K562 (cell line): ENCODE measurements at regions not wholly inside any gene's neighbourhood (a gene's known extent, or its start where the extent isn't known, plus 50 kb on each side); places are given as distances from the start of the nearest gene placed in this dataset.

Experiments used
- ATAC-seq: fragments of 200-7000 bp; cut with Tn5 transposase; 3 replicates; pipeline ENCODE4 v1.9.1; 2020; ENCODE audit warnings: moderate library complexity
- BruUV-seq: library from RNA; stranded (reverse); fragments of 400-500 nt; replicated peaks from 2 replicates; lab custom pipeline; 2021; lab: Mats Ljungman, UMichigan
- CTCF ChIA-PET: fragments of 300-600 bp; formaldehyde crosslinking; extraction: SDS; loops from one replicate; lab custom pipeline; 2021; ENCODE audit warnings: low intra/inter-chr PET ratio; lab: Yijun Ruan, JAX
- POLR2A ChIA-PET: fragments of 300-600, 350-650 bp; sonication (Branson Sonifier 250); formaldehyde crosslinking; extraction: SDS; loops from one replicate; lab custom pipeline; 2021; ENCODE audit warnings: antibody characterized with exemption, inconsistent platforms; lab: Yijun Ruan, JAX
- DNase-seq, 4 experiments: peaks; one replicate each; pipeline versions ENCODE4 v3.0.0 to v3.0.0-alpha.2; 2011 to 2018; ENCODE audit warnings: low spot score in 3 of 4, mixed read lengths in 3 of 4; ENCODE audit errors: extremely low read depth in 1 of 4
- FAIRE-seq: peaks from 2 replicates; lab custom pipeline; 2011; peaks lifted over from hg19 to GRCh38; lab: Jason Lieb, UNC
- H2AFZ ChIP-seq: 2 replicates; pipeline ENCODE4 v1.6.0; 2011; ENCODE audit warnings: low read depth, low read length, control low read depth, inconsistent platforms
- H3K27ac ChIP-seq: fragments of 200-600 bp; 3 replicates; pipeline ENCODE4 v1.8.0; 2011; ENCODE audit warnings: low read depth, mild to moderate bottlenecking, control low read depth, inconsistent platforms, low read length, moderate library complexity, mixed read lengths; ENCODE audit errors: extremely low read depth
- H3K27me3 ChIP-seq, 2 experiments: fragments of 300-600 bp in 1 of 2; 2 replicates in 1 of 2; 3 replicates in 1 of 2; pipeline versions ENCODE4 v1.6.0 to v1.8.0; 2011; ENCODE audit warnings: inconsistent platforms in 2 of 2, low read length in 2 of 2, mild to moderate bottlenecking in 1 of 2, mixed read lengths in 1 of 2, moderate library complexity in 1 of 2; ENCODE audit not compliant: control insufficient read depth in 2 of 2, insufficient read depth in 2 of 2
- H3K36me3 ChIP-seq: fragments of 300-600 bp; 3 replicates; pipeline ENCODE4 v1.8.0; 2011; ENCODE audit warnings: mild to moderate bottlenecking, low read length, inconsistent platforms; ENCODE audit not compliant: control insufficient read depth, insufficient read depth
- H3K4me1 ChIP-seq, 2 experiments: fragments of 200-600 bp in 1 of 2; replicated peaks in 1 of 2; 2 replicates in 1 of 2; 3 replicates in 1 of 2; pipeline versions ENCODE4 v1.5.1 to v1.8.0; 2011; ENCODE audit warnings: inconsistent platforms in 2 of 2, low read length in 2 of 2, mild to moderate bottlenecking in 1 of 2, mixed read lengths in 1 of 2, moderate library complexity in 1 of 2; ENCODE audit not compliant: control insufficient read depth in 2 of 2, insufficient read depth in 2 of 2
- H3K4me2 ChIP-seq: 2 replicates; pipeline ENCODE4 v1.6.1; 2011; ENCODE audit warnings: low read length, control low read depth, inconsistent platforms, mixed read lengths; ENCODE audit not compliant: insufficient read depth
- H3K4me3 ChIP-seq: fragments of 200-600 bp; sonication (generic), shearing (Covaris generic); 2 replicates; pipeline ENCODE4 v1.5.1; 2016; ENCODE audit warnings: control low read depth, inconsistent platforms
- H3K79me2 ChIP-seq: fragments of 200-600 bp; 3 replicates; pipeline ENCODE4 v1.8.0; 2011; ENCODE audit warnings: low read length, inconsistent platforms; ENCODE audit not compliant: control insufficient read depth, insufficient read depth
- H3K9ac ChIP-seq, 2 experiments: 2 replicates each; pipeline versions ENCODE4 v1.6.0 to v1.6.1; 2011; ENCODE audit warnings: low read depth in 2 of 2, low read length in 2 of 2, control low read depth in 1 of 2, inconsistent platforms in 1 of 2, mild to moderate bottlenecking in 1 of 2, mixed read lengths in 1 of 2; ENCODE audit not compliant: insufficient read depth in 1 of 2
- H3K9me1 ChIP-seq: one replicate; pipeline ENCODE4 v1.6.0; 2011; ENCODE audit warnings: inconsistent platforms, mild to moderate bottlenecking, low read length, moderate library complexity; ENCODE audit not compliant: control insufficient read depth, insufficient read depth
- H3K9me3 ChIP-seq: replicated peaks from 2 replicates; pipeline ENCODE4 v1.5.1; 2011; ENCODE audit warnings: low read depth, low read length, inconsistent platforms; ENCODE audit not compliant: control insufficient read depth, insufficient read depth
- H4K20me1 ChIP-seq: replicated peaks from 2 replicates; pipeline ENCODE4 v1.6.1; 2011; ENCODE audit warnings: low read length, inconsistent platforms, mixed read lengths; ENCODE audit not compliant: control insufficient read depth, insufficient read depth
- BRCA1 ChIP-seq, 2 experiments: fragments of 450-650 bp in 1 of 2; sonication (generic) in 1 of 2; formaldehyde crosslinking in 1 of 2; IDR thresholded peaks; 2 replicates each; pipeline versions ENCODE4 v1.5.0 to v1.6.1; 2017 to 2020; ENCODE audit warnings: mild to moderate bottlenecking in 1 of 2, missing genetic modification reagents in 1 of 2
- GATA2 ChIP-seq: sonication (generic); formaldehyde crosslinking; IDR thresholded peaks from 2 replicates; pipeline ENCODE4 v1.4.0; 2020; ENCODE audit warnings: mild to moderate bottlenecking, missing genetic modification reagents
- whole genome bisulfite sequencing: fragments of 100-300 bp; shearing (Covaris generic); methylation state at CpG from one replicate; pipeline ENCODE4 v1.1.6; 2016; ENCODE audit warnings: low coverage, mixed read lengths; ENCODE audit not compliant: insufficient coverage; ENCODE audit errors: missing lambda C conversion rate; 5-methylcytosine and 5-hydroxymethylcytosine counted together
- in situ Hi-C: fragments of 300-500 bp; cut with MboI; formaldehyde crosslinking; loops from 4 replicates; pipeline ENCODE4 v1.15.0; 2018; ENCODE audit warnings: inconsistent platforms, mixed read lengths
- intact Hi-C: fragments of 100-400 bp; cut with micrococcal nuclease; formaldehyde crosslinking; loops from 2 replicates; pipeline ENCODE4 v1.14.2; 2022
- TF ChIP-seq, protein P1 (sequence below): fragments of 250-450 bp; sonication (Bioruptor Pico); IDR thresholded peaks from 2 replicates; pipeline ENCODE4 v1.4.0; 2020; ENCODE audit warnings: mild to moderate bottlenecking, moderate library complexity
- TF ChIP-seq, protein P2 (sequence below): fragments of 450-650 bp; IDR thresholded peaks from 2 replicates; pipeline ENCODE4 v1.6.1; 2018; ENCODE audit warnings: mild to moderate bottlenecking, low read depth; ENCODE audit not compliant: partially characterized antibody
- TF ChIP-seq, protein P3 (sequence below): fragments of 450-650 bp; IDR thresholded peaks from 2 replicates; pipeline ENCODE4 v1.6.1; 2016; ENCODE audit warnings: borderline replicate concordance

DNA sequence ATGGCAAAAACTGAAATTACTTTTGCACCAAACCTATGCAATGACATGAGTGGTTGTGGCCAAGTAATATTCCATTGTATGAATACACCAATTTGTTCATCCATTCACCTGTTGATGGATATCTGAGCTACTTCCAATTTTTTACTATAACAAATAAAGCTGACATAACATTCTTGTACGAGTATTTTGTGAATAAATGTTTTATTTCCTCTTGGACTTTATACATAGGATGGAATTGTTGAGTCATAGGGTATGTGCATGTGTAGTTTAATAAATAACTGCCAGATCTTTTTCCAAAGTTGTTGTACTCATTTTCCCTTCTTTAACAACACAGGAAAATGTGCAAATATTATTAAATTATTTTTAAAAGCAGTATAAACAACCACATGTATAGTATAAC, 146.1 kb upstream of the ZNF462 start:
- no peak overlapping the region for H3K4me3 ChIP-seq
- no peak for TF ChIP-seq GATA2 (CRISPR knock-in tag)
- TF ChIP-seq, protein P1, sequence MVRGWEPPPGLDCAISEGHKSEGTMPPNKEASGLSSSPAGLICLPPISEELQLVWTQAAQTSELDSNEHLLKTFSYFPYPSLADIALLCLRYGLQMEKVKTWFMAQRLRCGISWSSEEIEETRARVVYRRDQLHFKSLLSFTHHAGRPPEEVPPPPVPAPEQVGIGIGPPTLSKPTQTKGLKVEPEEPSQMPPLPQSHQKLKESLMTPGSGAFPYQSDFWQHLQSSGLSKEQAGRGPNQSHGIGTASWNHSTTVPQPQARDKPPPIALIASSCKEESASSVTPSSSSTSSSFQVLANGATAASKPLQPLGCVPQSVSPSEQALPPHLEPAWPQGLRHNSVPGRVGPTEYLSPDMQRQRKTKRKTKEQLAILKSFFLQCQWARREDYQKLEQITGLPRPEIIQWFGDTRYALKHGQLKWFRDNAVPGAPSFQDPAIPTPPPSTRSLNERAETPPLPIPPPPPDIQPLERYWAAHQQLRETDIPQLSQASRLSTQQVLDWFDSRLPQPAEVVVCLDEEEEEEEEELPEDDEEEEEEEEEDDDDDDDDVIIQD (CRISPR knock-in tag) = no peak
- TF ChIP-seq, all 486 proteins: peak for 0
- Histone ChIP-seq H3K27ac (no peak overlapping the region), H4K20me1 (no peaks in the 10 kb centered on the region), H3K9me3 (no peaks in the 10 kb centered on the region), H3K79me2 (no peaks in the 10 kb centered on the region), H3K9ac (no peak overlapping the region), H3K27me3 (no peaks in the 10 kb centered on the region), H3K4me1 (no peaks in the 10 kb centered on the region), H2AFZ (no peak overlapping the region), H3K36me3 (no peaks in the 10 kb centered on the region), H3K4me2 (no peak overlapping the region), H3K9me1 (no peaks in the 10 kb centered on the region)
- BruUV-seq = no TSS peak
- 0% methylated on average over 1 of the region's 1 CpG for WGBS
- in situ Hi-C loops = no loop called here
- intact Hi-C loops = no loop called here
- FAIRE-seq = no peak
- ChIA-PET POLR2A (no interaction called here), CTCF (no interaction called here)
- DNase-seq = no peak
- ATAC-seq = no peak

DNA sequence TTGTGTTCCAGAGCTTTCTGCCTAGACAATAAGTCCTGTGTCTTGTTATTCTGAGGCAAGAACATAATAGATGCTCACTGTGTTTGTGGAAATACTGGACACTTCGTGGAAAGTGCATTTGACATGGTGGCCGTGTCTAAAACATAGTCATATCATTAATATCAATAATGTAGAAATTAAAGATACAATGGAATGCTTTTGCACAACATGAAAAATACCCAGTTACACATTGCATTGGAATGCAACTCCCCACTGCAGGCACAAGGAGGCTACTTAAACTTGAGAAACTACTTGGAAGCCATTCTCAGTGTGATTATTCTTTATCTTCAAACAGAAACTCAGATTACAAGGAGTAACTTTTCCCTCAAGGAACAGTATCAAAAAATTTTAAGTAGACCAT, 145.3 kb upstream of the ZNF462 start:
- Histone ChIP-seq H3K36me3 (no peaks in the 10 kb centered on the region), H3K9me1 (no peaks in the 10 kb centered on the region), H4K20me1 (no peaks in the 10 kb centered on the region), H3K4me2 (no peak overlapping the region), H3K79me2 (no peaks in the 10 kb centered on the region), H3K9ac (no peak overlapping the region), H3K4me1 (no peaks in the 10 kb centered on the region), H3K4me3 (no peak overlapping the region), H3K27ac (no peak overlapping the region), H2AFZ (no peak overlapping the region), H3K27me3 (no peaks in the 10 kb centered on the region), H3K9me3 (no peaks in the 10 kb centered on the region)
- no peak for FAIRE-seq
- ATAC-seq = no peak
- in situ Hi-C loops (no loop called here), intact Hi-C loops (no loop called here)
- no peak for DNase-seq
- WGBS = 0% methylated on average over 2 of the region's 2 CpGs
- no TSS peak for BruUV-seq
- ChIA-PET POLR2A (no interaction called here), CTCF (no interaction called here)
- TF ChIP-seq, protein P2, sequence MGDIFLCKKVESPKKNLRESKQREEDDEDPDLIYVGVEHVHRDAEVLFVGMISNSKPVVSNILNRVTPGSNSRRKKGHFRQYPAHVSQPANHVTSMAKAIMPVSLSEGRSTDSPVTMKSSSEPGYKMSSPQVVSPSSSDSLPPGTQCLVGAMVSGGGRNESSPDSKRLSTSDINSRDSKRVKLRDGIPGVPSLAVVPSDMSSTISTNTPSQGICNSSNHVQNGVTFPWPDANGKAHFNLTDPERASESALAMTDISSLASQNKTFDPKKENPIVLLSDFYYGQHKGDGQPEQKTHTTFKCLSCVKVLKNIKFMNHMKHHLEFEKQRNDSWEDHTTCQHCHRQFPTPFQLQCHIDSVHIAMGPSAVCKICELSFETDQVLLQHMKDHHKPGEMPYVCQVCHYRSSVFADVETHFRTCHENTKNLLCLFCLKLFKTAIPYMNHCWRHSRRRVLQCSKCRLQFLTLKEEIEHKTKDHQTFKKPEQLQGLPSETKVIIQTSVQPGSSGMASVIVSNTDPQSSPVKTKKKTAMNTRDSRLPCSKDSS = no peak
- TF ChIP-seq, protein P3, sequence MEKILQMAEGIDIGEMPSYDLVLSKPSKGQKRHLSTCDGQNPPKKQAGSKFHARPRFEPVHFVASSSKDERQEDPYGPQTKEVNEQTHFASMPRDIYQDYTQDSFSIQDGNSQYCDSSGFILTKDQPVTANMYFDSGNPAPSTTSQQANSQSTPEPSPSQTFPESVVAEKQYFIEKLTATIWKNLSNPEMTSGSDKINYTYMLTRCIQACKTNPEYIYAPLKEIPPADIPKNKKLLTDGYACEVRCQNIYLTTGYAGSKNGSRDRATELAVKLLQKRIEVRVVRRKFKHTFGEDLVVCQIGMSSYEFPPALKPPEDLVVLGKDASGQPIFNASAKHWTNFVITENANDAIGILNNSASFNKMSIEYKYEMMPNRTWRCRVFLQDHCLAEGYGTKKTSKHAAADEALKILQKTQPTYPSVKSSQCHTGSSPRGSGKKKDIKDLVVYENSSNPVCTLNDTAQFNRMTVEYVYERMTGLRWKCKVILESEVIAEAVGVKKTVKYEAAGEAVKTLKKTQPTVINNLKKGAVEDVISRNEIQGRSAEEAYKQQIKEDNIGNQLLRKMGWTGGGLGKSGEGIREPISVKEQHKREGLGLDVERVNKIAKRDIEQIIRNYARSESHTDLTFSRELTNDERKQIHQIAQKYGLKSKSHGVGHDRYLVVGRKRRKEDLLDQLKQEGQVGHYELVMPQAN = no peak
- TF ChIP-seq BRCA1 (IDR thresholded peaks at IDR 0.05) (no peak), BRCA1 (CRISPR knock-in tag; IDR thresholded peaks at IDR 0.05) (no peak)
